SK-N-SH (cell line): ENCODE measurements at regions not wholly inside any gene's neighbourhood (a gene's known extent, or its start where the extent isn't known, plus 50 kb on each side); places are given as distances from the start of the nearest gene placed in this dataset.

Experiments
- CTCF ChIP-seq: fragments of 200-600 bp; sonication (generic); IDR thresholded peaks from 2 replicates; pipeline ENCODE4 v1.6.1; 2017; ENCODE audit warnings: antibody characterized with exemption, mild to moderate bottlenecking, moderate library complexity
- EP300 ChIP-seq, 2 experiments: IDR thresholded peaks; 2 replicates each; pipeline versions ENCODE4 v1.4.0 to v1.6.1; 2012; ENCODE audit warnings: borderline replicate concordance in 1 of 2, low read depth in 1 of 2, low read length in 1 of 2
- EZH2phosphoT487 ChIP-seq: fragments of 200-600 bp; sonication (generic); IDR thresholded peaks from 2 replicates; pipeline ENCODE4 v1.6.1; 2017; ENCODE audit warnings: low read depth, mixed run types, mild to moderate bottlenecking, antibody characterized with exemption, moderate library complexity, borderline replicate concordance
- GABPA ChIP-seq: IDR thresholded peaks from 2 replicates; pipeline ENCODE4 v1.4.0; 2012; ENCODE audit warnings: low read depth, mild to moderate bottlenecking
- MEF2A ChIP-seq: IDR thresholded peaks from 2 replicates; pipeline ENCODE4 v1.4.0; 2012; ENCODE audit warnings: low read depth, borderline replicate concordance
- MXI1 ChIP-seq: IDR thresholded peaks from 2 replicates; pipeline ENCODE4 v1.6.1; 2012; ENCODE audit warnings: mild to moderate bottlenecking, low read depth, low read length, improper control_type of control experiment
- NFIC ChIP-seq: IDR thresholded peaks from 2 replicates; pipeline ENCODE4 v1.4.0; 2012; ENCODE audit warnings: borderline replicate concordance
- POLR2AphosphoS5 ChIP-seq: IDR thresholded peaks from 2 replicates; pipeline ENCODE4 v1.6.1; 2012; ENCODE audit warnings: low read depth, low read length
- RFX5 ChIP-seq: IDR thresholded peaks from 2 replicates; pipeline ENCODE4 v1.6.1; 2012; ENCODE audit warnings: mild to moderate bottlenecking, improper control_type of control experiment, low read length
- RXRA ChIP-seq: IDR thresholded peaks from 2 replicates; pipeline ENCODE4 v1.4.0; 2012; ENCODE audit warnings: low read depth, mild to moderate bottlenecking, borderline replicate concordance
- TAF1 ChIP-seq: IDR thresholded peaks from 2 replicates; pipeline ENCODE4 v1.6.1; 2012; ENCODE audit warnings: low read depth, mild to moderate bottlenecking, low read length, moderate library complexity, borderline replicate concordance
- YY1 ChIP-seq: IDR thresholded peaks from 2 replicates; pipeline ENCODE4 v1.4.0; 2012; ENCODE audit warnings: low read depth, mild to moderate bottlenecking
- TF ChIP-seq, protein P1 (sequence below): IDR thresholded peaks from 2 replicates; pipeline ENCODE4 v1.6.1; 2012; ENCODE audit warnings: mild to moderate bottlenecking, low read depth, low read length, moderate library complexity
- TF ChIP-seq, protein P2 (sequence below): IDR thresholded peaks from 2 replicates; pipeline ENCODE4 v1.4.0; 2012; ENCODE audit warnings: low read depth

DNA sequence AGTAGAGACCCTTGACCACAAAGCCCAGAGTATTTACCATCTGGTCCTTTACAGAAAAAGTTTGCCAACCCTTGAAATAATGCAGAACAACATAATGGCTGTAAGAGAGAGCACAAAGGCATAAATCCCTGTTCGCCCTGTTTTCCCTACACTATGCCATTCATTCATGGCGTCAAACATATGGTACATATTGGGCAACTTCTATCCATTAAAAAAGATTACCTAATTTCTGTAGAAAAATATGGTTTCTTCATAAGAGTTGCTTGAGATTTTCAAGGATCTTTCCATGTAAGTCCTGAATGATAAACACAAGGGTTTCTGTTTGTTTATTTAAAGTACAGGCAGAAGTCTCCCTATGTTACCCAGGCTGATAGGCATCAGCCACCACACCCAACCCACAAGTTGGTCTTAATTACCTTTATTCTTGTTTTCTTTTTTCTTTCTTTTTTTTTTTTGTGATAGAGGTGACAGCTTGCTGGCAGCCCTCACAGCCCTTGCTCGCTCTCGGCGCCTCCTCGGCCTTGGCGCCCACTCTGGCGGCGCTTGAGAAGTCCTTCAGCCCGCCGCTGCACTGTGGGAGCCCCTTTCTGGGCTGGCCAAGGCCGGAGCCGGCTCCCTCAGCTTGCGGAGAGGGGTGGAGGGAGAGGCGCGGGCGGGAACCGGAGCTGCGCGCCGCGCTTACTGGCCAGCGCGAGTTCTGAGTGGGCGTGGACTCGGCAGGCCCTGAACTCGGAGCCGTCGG lies 68.3 kb upstream of the NR5A2 start:
- TF ChIP-seq CTCF (no peak), POLR2AphosphoS5 (no peak), MXI1 (no peak), RXRA (no peak), TAF1 (no peak), YY1 (no peak), EP300 (IDR thresholded peaks at IDR 0.05; ENCODE audit: borderline replicate concordance in 1 of 2, low read depth in 1 of 2, low read length in 1 of 2) (no peak), RFX5 (no peak), NFIC (no peak), EZH2phosphoT487 (no peak), GABPA (no peak), MEF2A (no peak)
- TF ChIP-seq, protein P1, sequence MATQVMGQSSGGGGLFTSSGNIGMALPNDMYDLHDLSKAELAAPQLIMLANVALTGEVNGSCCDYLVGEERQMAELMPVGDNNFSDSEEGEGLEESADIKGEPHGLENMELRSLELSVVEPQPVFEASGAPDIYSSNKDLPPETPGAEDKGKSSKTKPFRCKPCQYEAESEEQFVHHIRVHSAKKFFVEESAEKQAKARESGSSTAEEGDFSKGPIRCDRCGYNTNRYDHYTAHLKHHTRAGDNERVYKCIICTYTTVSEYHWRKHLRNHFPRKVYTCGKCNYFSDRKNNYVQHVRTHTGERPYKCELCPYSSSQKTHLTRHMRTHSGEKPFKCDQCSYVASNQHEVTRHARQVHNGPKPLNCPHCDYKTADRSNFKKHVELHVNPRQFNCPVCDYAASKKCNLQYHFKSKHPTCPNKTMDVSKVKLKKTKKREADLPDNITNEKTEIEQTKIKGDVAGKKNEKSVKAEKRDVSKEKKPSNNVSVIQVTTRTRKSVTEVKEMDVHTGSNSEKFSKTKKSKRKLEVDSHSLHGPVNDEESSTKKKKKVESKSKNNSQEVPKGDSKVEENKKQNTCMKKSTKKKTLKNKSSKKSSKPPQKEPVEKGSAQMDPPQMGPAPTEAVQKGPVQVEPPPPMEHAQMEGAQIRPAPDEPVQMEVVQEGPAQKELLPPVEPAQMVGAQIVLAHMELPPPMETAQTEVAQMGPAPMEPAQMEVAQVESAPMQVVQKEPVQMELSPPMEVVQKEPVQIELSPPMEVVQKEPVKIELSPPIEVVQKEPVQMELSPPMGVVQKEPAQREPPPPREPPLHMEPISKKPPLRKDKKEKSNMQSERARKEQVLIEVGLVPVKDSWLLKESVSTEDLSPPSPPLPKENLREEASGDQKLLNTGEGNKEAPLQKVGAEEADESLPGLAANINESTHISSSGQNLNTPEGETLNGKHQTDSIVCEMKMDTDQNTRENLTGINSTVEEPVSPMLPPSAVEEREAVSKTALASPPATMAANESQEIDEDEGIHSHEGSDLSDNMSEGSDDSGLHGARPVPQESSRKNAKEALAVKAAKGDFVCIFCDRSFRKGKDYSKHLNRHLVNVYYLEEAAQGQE, result no peak
- TF ChIP-seq, protein P2, sequence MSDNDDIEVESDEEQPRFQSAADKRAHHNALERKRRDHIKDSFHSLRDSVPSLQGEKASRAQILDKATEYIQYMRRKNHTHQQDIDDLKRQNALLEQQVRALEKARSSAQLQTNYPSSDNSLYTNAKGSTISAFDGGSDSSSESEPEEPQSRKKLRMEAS, result no peak
